ENCODE measurements at regions not wholly inside any gene's neighbourhood (a gene's known extent, or its start where the extent isn't known, plus 50 kb on each side); places are given as distances from the start of the nearest gene placed in this dataset.
"Not testable (repeated sequence)": the region's sequence is repeated elsewhere in the genome, so short reads cannot be mapped to it uniquely, and the experiment has no call there.

GRCh38 chr7:63856466-63856865 lies 142.2 kb upstream of the ZNF722 start:
- not testable (repeated sequence) for DNase-seq (ENCODE audit: low spot score)

GRCh38 chr7:63867127-63867526 lies 131.5 kb upstream of the ZNF722 start:
- no peak for DNase-seq (ENCODE audit: low spot score)

- not testable (repeated sequence) for DNase-seq (ENCODE audit: low spot score)
Observed at GRCh38 chr7:63874242-63874641, 124.4 kb upstream of the ZNF722 start.

GRCh38 chr7:63876707-63877322 lies 121.8 kb upstream of the ZNF722 start:
- no peak for DNase-seq (ENCODE audit: low spot score)

GRCh38 chr7:63887031-63887430 lies 111.6 kb upstream of the ZNF722 start:
- DNase-seq (ENCODE audit: low spot score) = no peak

- peak; percentile 64 for DNase-seq (ENCODE audit: low spot score)
Observed at GRCh38 chr7:63899691-63900393, 98.8 kb upstream of the ZNF722 start.

GRCh38 chr7:63900394-63901203 lies 98.0 kb upstream of the ZNF722 start:
- DNase-seq (ENCODE audit: low spot score) = peak; percentile 80

- peak; percentile 1 for DNase-seq (ENCODE audit: low spot score)
Observed at GRCh38 chr7:63901204-63901506, 97.5 kb upstream of the ZNF722 start.

- no peak for DNase-seq (ENCODE audit: low spot score)
Observed at GRCh38 chr7:63918986-63919385, 79.7 kb upstream of the ZNF722 start.

GRCh38 chr7:63925262-63925625 lies 73.4 kb upstream of the ZNF722 start:
- no peak for DNase-seq (ENCODE audit: low spot score)

GRCh38 chr7:63925626-63926460 lies 72.8 kb upstream of the ZNF722 start:
- peak; percentile 81 for DNase-seq (ENCODE audit: low spot score)

GRCh38 chr7:63927261-63927660 lies 71.4 kb upstream of the ZNF722 start:
- no peak for DNase-seq (ENCODE audit: low spot score)

- DNase-seq (ENCODE audit: low spot score) = no peak
Observed at GRCh38 chr7:63931057-63931600, 67.5 kb upstream of the ZNF722 start.

- DNase-seq (ENCODE audit: low spot score) = no peak
Observed at GRCh38 chr7:63931985-63932577, 66.6 kb upstream of the ZNF722 start.

Measured in CD4-positive, alpha-beta T cell treated with Interleukin-2 at 100 ng/mL for 4 hours (primary cell).